ENCODE measurements at regions not wholly inside any gene's neighbourhood (a gene's known extent, or its start where the extent isn't known, plus 50 kb on each side); places are given as distances from the start of the nearest gene placed in this dataset.

- no peak for DNase-seq (ENCODE audit: low spot score)
These were observed 50.7 kb upstream of the TNFRSF21 start for GRCh38 chr6:47360388-47360787.

- DNase-seq (ENCODE audit: low spot score): no peak
These were observed 53.3 kb upstream of the TNFRSF21 start for GRCh38 chr6:47362857-47363461.

GRCh38 chr6:47363736-47364135 lies 54.0 kb upstream of the TNFRSF21 start:
- no peak for DNase-seq (ENCODE audit: low spot score)

- DNase-seq (ENCODE audit: low spot score): no peak
These were observed 56.7 kb upstream of the TNFRSF21 start for GRCh38 chr6:47366335-47366890.

GRCh38 chr6:47371139-47371869 lies 61.6 kb upstream of the TNFRSF21 start:
- DNase-seq (ENCODE audit: low spot score): no peak

GRCh38 chr6:47371870-47372255 lies 62.2 kb upstream of the TNFRSF21 start:
- DNase-seq (ENCODE audit: low spot score): no peak

- no peak for DNase-seq (ENCODE audit: low spot score)
These were observed 62.6 kb upstream of the TNFRSF21 start for GRCh38 chr6:47372318-47372717.

- DNase-seq (ENCODE audit: low spot score): no peak
These were observed 65.7 kb upstream of the TNFRSF21 start for GRCh38 chr6:47375426-47375825.

- DNase-seq (ENCODE audit: low spot score): no peak
These were observed 67.2 kb upstream of the TNFRSF21 start for GRCh38 chr6:47376930-47377329.

- DNase-seq (ENCODE audit: low spot score): no peak
These were observed 68.3 kb upstream of the TNFRSF21 start for GRCh38 chr6:47377971-47378370.

GRCh38 chr6:47379328-47379727 lies 69.6 kb upstream of the TNFRSF21 start:
- no peak for DNase-seq (ENCODE audit: low spot score)

GRCh38 chr6:47380251-47380650 lies 70.5 kb upstream of the TNFRSF21 start:
- DNase-seq (ENCODE audit: low spot score): no peak

- DNase-seq (ENCODE audit: low spot score): no peak
These were observed 71.3 kb upstream of the TNFRSF21 start for GRCh38 chr6:47381036-47381435.

- DNase-seq (ENCODE audit: low spot score): no peak
These were observed 73.7 kb upstream of the TNFRSF21 start for GRCh38 chr6:47383360-47383759.

GRCh38 chr6:47391675-47392074 lies 82.0 kb upstream of the TNFRSF21 start:
- no peak for DNase-seq (ENCODE audit: low spot score)

GRCh38 chr6:47392251-47392650 lies 82.5 kb upstream of the TNFRSF21 start:
- DNase-seq (ENCODE audit: low spot score): no peak

- no peak for DNase-seq (ENCODE audit: low spot score)
These were observed 81.1 kb upstream of the CD2AP start for GRCh38 chr6:47396401-47397069.

- no peak for DNase-seq (ENCODE audit: low spot score)
These were observed 77.0 kb upstream of the CD2AP start for GRCh38 chr6:47400581-47400980.

GRCh38 chr6:47402081-47402480 lies 75.5 kb upstream of the CD2AP start:
- DNase-seq (ENCODE audit: low spot score): no peak

- DNase-seq (ENCODE audit: low spot score): no peak
These were observed 74.5 kb upstream of the CD2AP start for GRCh38 chr6:47403056-47403455.

GRCh38 chr6:47403801-47404200 lies 73.8 kb upstream of the CD2AP start:
- DNase-seq (ENCODE audit: low spot score): no peak

GRCh38 chr6:47404435-47404834 lies 73.2 kb upstream of the CD2AP start:
- DNase-seq (ENCODE audit: low spot score): no peak

- DNase-seq (ENCODE audit: low spot score): no peak
These were observed 72.3 kb upstream of the CD2AP start for GRCh38 chr6:47405273-47405672.
